A673 (cell line): ENCODE measurements at regions not wholly inside any gene's neighbourhood (a gene's known extent, or its start where the extent isn't known, plus 50 kb on each side); places are given as distances from the start of the nearest gene placed in this dataset.

Experiments used
- EZH2 ChIP-seq: fragments of 200-600 bp; sonication (generic); IDR thresholded peaks from 2 replicates; pipeline ENCODE4 v1.6.1; 2017; ENCODE audit warnings: borderline replicate concordance, low read depth, mild to moderate bottlenecking, mixed read lengths, antibody characterized with exemption, low read length; ENCODE audit not compliant: poor library complexity, severe bottlenecking
- TF ChIP-seq, protein P1 (sequence below): fragments of 300-800, 200-600 bp; sonication (generic); conservative IDR thresholded peaks from 2 replicates; pipeline ENCODE4 v1.5.1; 2017; ENCODE audit warnings: low read depth, mild to moderate bottlenecking, antibody characterized with exemption, low read length, moderate library complexity, mixed read lengths

DNA sequence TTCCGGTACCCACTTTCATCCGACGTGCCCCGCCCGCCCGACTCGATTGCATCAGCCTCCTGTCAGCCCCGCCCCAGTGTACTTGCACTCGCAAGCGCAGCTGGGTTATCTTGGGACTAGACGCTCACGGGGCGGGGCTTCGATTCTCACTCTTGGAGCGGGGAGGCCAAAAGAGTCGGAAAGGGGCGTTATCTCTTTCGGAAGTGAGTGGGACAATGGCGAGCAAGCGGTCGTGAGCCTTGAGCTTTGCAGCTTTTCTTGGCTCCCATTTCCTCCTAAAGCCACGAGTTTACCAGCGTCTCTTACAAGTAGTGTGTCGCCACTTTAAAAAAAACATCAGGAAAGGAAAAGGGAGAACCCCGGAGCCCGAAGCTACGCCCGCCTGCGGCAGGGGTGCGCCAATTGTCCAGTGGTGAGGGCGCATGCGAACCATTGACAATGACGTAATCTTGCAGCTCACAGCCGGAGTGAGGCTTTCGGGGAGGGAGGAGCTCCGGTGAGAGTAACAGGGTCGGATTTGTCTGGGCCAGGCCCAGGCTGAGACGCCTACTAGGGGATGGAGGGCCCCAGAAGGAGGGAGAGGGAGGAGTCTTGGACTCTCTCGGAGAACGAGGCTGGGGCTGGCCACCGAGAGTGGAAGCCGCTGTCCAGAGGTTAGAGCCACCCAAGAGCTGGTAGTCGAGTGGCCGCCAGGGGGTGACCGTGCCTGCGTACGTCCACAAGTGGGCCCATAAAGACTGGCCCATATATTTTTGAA lies 109.5 kb downstream of the GNL3L start:
- TF ChIP-seq, protein P1, sequence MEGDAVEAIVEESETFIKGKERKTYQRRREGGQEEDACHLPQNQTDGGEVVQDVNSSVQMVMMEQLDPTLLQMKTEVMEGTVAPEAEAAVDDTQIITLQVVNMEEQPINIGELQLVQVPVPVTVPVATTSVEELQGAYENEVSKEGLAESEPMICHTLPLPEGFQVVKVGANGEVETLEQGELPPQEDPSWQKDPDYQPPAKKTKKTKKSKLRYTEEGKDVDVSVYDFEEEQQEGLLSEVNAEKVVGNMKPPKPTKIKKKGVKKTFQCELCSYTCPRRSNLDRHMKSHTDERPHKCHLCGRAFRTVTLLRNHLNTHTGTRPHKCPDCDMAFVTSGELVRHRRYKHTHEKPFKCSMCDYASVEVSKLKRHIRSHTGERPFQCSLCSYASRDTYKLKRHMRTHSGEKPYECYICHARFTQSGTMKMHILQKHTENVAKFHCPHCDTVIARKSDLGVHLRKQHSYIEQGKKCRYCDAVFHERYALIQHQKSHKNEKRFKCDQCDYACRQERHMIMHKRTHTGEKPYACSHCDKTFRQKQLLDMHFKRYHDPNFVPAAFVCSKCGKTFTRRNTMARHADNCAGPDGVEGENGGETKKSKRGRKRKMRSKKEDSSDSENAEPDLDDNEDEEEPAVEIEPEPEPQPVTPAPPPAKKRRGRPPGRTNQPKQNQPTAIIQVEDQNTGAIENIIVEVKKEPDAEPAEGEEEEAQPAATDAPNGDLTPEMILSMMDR = peak; percentile 52
- no peak for TF ChIP-seq EZH2
